ENCODE measurements at regions not wholly inside any gene's neighbourhood (a gene's known extent, or its start where the extent isn't known, plus 50 kb on each side); places are given as distances from the start of the nearest gene placed in this dataset.

GRCh38 chr21:19700476-19700875 lies 1296.9 kb upstream of the TMPRSS15 start:
- TF ChIP-seq CTCF (conservative IDR thresholded peaks at IDR 0.05; ENCODE audit: low read length): no peak
- no peak for TF ChIP-seq EZH2phosphoT487 (IDR thresholded peaks at IDR 0.05; ENCODE audit: borderline replicate concordance, low read depth, low read length)

All from OCI-LY7 (cell line).